Right lung (tissue), 2 donors: ENCODE measurements at regions not wholly inside any gene's neighbourhood (a gene's known extent, or its start where the extent isn't known, plus 50 kb on each side); places are given as distances from the start of the nearest gene placed in this dataset.

ENCODE experiments used
- DNase-seq, 2 donors: peaks; one replicate each; pipeline ENCODE4 v3.0.0-alpha.2; 2013

DNA sequence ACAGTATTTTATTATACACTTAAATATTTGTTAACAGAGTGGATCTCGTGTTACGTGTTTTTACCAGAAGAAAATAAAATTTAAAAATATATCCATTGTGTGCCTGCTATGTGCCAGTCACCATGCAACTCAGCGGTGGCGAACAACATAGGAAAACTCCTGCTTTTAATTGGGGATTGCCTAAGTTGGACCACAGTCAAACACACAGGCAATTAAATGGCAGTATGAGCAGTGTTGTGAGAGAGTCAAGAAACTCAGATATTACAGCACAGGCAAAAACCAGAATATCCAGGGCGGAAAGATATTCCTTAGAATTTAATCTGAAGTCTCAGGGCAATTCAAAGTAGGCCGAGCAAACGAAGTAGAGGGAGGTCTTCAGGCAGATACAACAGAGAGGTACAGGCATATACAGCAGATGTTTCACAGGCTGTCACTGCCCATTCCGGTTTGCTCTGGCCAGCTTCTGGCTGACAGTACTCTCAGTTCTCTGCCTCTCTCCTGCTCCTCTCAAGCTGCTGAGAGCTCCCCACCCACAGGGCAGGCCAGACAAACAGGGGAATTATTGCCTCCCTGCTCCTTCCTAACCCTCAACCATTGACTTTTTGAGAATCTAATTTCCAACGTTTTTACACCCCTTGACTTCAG is 540.2 kb upstream of the TMEM132C start:
- DNase-seq: no peak

DNA sequence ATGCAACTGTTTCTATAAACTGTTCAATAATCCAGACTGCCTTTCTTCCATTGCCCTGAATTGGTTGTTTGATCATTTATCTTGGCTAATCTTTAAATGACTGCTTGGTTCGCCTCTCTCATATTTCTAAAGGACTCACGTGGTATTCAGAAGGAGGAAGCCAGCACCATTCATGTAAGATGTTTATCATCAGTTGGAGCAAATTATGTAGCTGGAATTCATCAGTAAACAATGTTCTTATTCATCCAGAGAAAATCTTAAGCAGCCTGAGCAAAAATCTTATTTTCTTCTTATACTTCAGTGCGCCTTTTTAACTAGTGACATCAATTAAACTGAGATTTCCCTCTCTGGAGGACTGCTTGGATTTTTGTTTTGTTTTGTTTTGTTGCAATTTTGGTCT is 538.7 kb upstream of the TMEM132C start:
- DNase-seq: no peak

DNA sequence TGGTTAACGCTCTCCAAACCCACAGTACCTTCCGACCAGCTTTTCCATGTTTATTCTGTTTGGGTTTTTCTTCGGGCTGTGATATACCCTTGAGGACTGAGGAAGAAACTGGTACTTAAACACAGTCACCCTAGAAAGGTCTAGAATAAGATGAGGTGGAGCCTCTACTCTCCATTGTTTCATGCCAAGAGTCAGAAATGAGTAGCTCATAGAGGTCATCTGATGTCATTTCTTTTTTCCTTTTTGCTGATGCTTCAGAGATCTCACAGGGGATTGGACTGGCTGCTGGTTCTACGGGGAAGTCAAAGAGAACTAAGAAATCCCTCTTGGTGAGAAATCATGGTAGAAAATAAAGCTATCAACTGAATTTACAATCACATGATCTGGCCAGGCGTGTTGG is 538.2 kb upstream of the TMEM132C start:
- no peak for DNase-seq

DNA sequence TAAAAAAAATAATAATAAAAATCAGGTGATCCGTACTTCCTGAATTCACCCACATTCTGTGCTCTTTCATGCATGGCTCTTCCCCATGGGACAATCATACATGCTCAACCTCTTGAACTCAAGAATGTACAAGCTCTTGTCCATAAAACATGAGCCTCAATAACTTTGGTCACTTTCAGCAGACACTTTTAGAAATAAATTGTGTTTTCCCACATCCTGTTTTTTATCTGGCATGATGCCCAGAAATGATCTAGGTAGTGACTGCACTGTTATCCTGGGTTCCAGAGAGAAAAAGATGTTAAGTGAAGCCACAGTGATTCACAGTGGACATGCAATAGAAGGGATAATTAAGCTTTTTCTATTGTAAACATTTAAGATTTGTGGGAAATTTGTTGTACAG is 537.6 kb upstream of the TMEM132C start:
- no peak for DNase-seq

GRCh38 chr12:127731657-127732056 is 535.3 kb upstream of the TMEM132C start:
- DNase-seq: no peak

DNA sequence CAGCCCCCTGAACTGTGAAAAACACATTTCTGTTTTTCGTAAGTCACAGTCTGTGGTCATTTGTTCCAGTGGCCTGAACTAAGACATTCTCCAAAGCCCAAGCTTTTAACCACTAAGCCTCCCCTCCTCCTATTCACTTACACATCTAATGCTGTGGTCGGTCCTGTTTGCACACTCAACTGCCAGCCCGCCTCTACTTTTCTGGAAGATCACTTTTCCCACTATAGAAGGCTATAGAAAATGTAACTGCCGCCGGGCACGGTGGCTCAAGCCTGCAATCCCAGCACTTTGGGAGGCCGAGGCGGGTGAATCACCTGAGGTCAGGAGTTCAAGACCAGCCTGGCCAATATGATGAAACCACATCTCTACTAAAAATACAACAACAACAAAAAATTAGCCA is 524.7 kb upstream of the TMEM132C start:
- no peak for DNase-seq

DNA sequence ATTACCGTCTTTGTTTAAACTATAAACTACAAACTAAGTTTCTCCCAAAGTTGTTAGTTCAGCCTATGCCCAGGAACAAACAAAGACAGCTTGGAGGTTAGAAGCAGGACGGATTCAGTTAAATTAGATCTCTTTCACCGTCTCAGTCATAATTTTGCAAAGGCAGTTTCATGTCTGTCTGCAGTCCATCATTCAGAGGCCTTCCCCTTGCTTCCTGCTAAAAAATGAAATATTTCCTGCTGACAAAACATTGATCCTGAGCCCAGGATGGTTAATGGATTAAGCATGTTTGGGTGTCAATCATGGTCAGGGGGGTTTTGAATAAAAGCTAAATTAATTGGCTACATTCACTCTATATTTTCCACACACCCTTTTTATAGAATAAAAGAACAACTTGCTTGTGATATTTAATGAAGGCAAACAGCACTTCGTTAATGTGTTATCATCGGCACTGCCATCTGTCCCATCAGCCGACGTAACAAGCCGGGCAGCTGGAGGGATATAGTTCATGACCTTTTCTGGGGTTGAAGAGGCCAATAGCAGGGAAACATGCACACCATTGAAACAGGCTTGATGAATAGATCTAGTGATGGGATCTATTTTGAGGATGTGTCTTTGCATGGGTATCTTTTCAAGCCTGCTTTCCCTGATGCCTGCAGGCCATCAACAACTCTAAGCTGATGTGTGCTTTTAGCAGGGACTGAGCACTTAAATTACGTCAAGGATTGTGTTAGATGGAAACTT is 521.3 kb upstream of the TMEM132C start:
- DNase-seq: no peak

DNA sequence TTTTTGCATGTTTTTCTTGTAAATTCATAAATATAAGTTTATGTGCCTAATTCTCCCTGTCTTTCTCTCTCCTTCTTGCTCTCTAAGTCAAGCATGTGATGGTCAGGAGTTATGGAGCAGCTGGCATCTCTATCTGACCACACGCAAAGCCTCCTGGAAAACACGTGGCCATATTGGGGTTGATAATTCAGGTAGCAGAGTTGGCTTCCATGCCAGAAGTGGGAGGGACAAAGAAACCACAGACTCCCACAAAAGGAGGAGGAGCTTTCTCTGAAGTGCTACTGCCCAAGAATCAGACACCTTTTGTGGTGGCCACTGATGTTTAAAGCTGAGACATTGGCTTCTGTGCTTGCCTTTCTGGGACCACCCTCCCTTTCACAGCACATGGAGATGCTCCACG is 517.6 kb upstream of the TMEM132C start:
- no peak for DNase-seq

- no peak for DNase-seq
Observed at GRCh38 chr12:127750076-127750840, 516.7 kb upstream of the TMEM132C start.

DNA sequence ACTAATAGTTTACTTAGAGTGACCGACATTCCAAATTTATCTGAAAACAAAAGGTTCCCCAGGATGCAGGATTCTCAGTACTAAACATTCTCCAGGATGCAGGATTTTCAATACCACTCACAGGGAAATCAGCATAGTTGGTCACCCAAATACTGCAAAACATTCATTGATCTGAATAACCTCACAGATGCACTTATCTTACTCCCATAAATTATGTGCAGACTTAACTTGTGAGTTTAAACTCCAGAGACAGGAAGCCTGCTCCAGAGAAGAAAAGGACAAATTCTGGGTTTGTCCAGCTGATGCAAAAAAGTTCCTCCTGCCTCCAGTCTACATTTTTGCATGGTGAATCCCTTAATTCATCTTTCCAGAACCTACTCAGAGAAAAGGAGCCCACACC is 514.2 kb upstream of the TMEM132C start:
- no peak for DNase-seq

GRCh38 chr12:127760357-127760756 is 506.6 kb upstream of the TMEM132C start:
- DNase-seq: no peak

DNA sequence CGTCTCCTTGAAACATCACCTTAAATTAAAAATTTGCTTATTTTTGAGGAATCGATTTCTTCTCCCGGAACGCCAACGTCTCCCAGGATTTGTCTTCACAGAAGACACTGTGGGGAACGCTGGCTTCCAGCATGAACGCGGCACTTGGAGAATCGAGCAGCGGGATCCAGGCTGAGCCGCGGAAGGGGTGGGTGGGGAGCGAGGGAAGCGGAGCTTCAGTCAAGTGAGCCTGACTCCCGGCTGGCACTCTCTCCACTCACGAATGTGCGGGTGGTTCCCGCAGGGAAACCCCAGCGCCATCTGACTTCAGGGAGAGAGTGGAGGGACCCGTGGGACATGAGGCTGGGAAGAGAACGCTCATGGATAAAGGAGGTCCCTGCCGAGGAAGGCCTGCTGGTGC is 506.0 kb upstream of the TMEM132C start:
- DNase-seq: no peak

DNA sequence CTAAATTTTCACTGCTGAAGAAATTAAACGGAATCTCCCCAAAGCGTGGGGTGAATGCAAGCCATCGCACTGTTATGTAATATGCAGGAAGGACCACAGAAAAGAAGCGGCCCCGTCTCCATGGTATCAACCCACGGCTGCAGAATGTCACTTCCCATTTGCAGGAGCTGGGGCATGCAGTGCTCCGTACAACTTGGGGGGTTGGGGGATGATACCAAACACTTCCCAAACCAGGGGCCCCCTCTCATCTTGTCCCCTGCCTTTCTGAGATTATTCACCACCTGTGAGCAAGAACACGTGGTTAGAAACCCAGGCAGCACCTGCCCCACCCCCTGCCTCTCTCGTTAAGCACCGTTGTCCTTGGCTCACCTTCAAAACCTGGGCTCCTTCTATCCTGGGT is 505.1 kb upstream of the TMEM132C start:
- DNase-seq: no peak

- DNase-seq: no peak
Observed at GRCh38 chr12:127767656-127768055, 499.3 kb upstream of the TMEM132C start.

- DNase-seq: no peak
Observed at GRCh38 chr12:127770118-127770517, 496.9 kb upstream of the TMEM132C start.

- no peak for DNase-seq
Observed at GRCh38 chr12:127771546-127771945, 495.4 kb upstream of the TMEM132C start.

- no peak for DNase-seq
Observed at GRCh38 chr12:127773520-127773919, 493.4 kb upstream of the TMEM132C start.

DNA sequence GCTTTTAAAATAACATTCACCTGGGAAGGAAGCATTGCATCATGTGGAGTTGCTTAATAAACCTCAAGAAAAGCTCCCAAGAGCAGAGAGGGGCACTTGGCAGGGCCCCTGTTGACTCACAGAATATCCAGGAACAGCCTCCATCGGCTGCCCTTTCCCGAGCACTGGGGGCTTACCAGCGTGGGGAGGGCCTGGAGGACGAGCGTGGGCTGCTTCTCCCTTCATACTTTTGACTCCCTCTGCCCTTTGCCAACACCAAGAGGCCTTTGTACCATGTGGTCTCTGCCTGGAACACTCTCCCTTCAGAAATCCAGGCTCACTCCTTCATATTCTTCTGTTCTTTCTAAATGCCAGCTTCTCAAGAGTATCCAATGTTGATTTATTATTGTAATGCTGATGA is 492.1 kb upstream of the TMEM132C start:
- DNase-seq: no peak

DNA sequence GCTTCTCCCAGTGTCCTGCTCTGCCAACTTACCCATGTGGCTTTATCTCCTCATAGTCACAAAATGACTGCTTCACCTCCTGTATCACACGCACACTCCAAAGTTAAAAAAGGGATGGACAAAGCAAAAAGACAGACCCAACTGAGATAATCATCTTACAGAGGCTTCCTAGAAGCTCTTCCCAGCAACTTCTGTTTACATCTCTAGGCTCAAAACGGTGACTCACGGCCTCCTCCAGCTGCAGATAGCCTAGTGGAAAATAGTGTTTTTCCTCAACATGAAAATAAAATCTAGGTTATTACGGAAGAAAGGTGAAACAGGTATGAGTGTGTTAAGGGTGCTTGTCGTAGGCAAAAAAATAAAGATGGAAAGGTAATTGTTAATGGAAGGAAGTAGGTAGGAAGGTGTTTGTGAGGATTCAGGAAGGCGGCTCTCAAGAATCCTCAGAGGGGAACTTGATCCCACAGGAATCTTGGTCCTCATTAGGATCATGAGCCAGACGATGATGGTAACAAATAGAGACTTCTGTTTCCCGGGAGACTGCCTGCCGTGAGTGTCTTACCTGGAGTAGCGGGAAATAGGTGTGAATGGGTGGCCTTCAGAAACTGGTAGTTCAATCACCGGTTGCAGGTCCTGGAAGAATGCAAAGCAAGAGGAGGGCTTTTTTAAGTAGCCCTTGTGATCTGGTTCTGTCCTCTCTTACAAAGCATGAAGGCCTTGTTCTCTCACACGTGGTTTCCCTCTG is 487.5 kb upstream of the TMEM132C start:
- no peak for DNase-seq

- DNase-seq: no peak
Observed at GRCh38 chr12:127780881-127781280, 486.1 kb upstream of the TMEM132C start.

DNA sequence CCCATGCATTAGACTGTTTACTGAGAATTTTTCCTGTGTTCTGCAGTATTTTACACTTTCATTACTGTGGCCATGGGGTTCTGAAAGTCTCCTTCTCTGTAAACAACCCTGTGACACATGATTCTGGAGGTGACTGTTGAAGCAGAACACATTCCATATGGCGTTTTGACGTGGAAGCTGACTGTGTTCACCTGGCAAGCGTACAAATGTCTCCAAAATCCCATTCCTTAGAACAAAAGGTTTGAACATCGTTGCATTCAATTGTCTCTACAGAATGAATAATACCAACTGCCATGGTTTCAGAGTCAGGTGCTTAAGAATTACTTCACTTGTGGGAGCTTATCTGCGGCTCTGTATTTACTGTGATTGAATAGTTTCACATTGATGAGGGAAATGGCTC is 485.6 kb upstream of the TMEM132C start:
- no peak for DNase-seq

- DNase-seq: no peak
Observed at GRCh38 chr12:127785540-127785939, 481.4 kb upstream of the TMEM132C start.
